Activated CD8-positive, alpha-beta memory T cell treated with anti-CD3 and anti-CD28 coated beads, Interleukin-2, amount 50 U/mL, for 24 hours (primary cell): ENCODE measurements at regions not wholly inside any gene's neighbourhood (a gene's known extent, or its start where the extent isn't known, plus 50 kb on each side); places are given as distances from the start of the nearest gene placed in this dataset.

Source experiments
- DNase-seq: peaks from one replicate; pipeline ENCODE4 v3.0.0-alpha.2; 2020; ENCODE audit errors: extremely low read depth

GRCh38 chr12:91586015-91586414, 403.4 kb upstream of the DCN start:
- no peak for DNase-seq

- no peak for DNase-seq
These were observed 400.2 kb upstream of the DCN start for GRCh38 chr12:91582811-91583210.

- no peak for DNase-seq
These were observed 397.1 kb upstream of the DCN start for GRCh38 chr12:91579516-91580263.

- DNase-seq, result no peak
These were observed 395.2 kb upstream of the DCN start for GRCh38 chr12:91577586-91578539.

- no peak for DNase-seq
These were observed 393.8 kb upstream of the DCN start for GRCh38 chr12:91576432-91576831.

DNA sequence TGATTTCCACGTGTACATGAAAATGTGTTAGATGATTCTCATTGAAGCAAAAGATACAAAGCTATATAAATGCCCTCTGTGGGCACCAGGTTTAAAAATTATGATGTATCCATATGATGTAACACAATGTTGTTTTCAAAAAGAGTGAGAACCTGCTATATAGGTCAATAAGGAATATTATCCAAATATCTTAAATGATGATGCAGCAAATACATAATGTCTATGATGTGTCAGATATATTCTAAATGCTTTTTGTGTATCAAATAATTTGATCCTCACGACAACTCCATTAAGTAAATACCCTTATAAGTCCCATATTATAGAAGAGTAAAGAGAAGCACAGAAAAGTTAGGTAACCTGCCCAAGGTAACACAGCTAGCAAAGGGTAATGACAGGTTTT, 393.0 kb upstream of the DCN start:
- no peak for DNase-seq

- no peak for DNase-seq
These were observed 392.4 kb upstream of the DCN start for GRCh38 chr12:91574975-91575374.

GRCh38 chr12:91574391-91574790, 391.8 kb upstream of the DCN start:
- DNase-seq, result no peak

GRCh38 chr12:91572869-91573268, 390.3 kb upstream of the DCN start:
- no peak for DNase-seq

DNA sequence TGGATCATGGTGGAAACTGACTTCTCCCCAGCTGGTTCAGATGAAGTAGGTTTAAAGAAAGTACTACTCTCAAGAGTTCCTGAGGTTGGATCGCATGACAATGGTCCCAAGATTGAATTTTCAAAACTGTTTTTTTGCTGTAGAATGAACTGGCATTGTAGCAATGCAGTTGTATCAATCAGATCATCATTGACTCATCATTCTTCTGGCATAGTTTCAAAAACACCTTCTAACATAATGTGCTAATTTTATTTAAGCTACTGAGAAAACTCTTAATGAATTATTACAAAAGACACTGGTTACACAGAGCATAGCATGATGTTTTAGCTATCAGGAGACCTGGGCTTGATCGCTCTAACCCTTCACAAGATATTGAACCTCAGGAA, 384.5 kb upstream of the DCN start:
- DNase-seq, result no peak

- no peak for DNase-seq
These were observed 383.9 kb upstream of the DCN start for GRCh38 chr12:91566328-91567099.

DNA sequence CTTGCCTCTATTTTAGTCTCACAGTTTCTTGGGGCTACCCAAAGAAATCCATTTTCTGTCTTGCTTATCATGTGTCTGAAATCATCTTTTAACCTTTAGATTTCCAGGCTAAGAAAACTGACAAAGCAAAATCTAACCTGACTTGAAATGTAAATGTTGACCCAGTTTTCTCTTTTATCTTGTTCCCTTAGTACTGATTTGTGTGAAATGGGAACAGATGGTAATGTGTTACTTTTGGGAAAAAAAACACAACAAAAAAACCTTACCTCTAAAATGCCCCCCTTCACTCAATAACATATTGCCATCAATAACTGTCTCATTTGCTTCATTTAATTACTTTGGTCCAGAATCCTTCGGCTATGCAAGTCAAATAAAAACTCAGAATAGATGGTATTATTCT, 383.2 kb upstream of the DCN start:
- DNase-seq, result no peak

DNA sequence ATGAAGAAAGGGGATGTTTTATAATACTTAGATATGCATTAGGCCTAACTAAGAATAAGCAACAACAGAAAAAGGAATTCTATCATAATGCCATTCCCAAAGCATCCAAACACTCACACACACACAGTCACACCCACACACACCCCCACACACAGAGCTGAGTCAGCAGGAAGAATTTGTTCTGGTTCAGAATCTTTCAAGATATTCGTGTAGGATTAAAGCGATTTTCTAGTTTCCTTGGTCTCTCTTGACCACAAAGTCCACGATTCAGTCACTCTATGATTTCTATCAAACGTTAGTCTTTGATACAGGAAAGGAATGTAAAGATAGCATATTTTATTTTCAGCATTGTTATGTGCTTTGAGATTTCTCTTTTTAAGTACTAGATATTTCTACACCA, 382.6 kb upstream of the DCN start:
- DNase-seq, result no peak

- no peak for DNase-seq
These were observed 380.6 kb upstream of the DCN start for GRCh38 chr12:91563011-91563765.

DNA sequence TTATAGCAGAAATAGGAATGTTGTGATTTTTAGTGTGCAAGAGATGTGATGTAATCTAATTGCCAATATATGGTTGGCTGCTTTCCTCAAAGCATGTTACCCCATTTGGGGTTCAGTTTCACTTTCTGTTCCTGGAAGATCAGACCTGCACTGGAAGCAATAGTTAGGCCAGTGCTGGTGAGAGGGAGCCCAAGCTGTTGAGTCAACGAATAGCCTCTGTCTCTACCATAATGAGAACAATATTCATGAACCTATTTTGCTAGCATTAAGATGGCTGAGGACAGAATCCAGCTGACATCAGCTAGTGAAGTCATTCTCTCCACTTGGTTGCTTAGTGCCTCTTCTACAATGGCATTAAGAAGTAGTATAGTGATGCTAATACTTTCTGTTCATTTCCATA, 379.9 kb upstream of the DCN start:
- no peak for DNase-seq

GRCh38 chr12:91561958-91562325, 379.3 kb upstream of the DCN start:
- DNase-seq, result no peak

GRCh38 chr12:91561301-91561957, 378.8 kb upstream of the DCN start:
- no peak for DNase-seq

GRCh38 chr12:91556909-91557308, 374.3 kb upstream of the DCN start:
- no peak for DNase-seq

DNA sequence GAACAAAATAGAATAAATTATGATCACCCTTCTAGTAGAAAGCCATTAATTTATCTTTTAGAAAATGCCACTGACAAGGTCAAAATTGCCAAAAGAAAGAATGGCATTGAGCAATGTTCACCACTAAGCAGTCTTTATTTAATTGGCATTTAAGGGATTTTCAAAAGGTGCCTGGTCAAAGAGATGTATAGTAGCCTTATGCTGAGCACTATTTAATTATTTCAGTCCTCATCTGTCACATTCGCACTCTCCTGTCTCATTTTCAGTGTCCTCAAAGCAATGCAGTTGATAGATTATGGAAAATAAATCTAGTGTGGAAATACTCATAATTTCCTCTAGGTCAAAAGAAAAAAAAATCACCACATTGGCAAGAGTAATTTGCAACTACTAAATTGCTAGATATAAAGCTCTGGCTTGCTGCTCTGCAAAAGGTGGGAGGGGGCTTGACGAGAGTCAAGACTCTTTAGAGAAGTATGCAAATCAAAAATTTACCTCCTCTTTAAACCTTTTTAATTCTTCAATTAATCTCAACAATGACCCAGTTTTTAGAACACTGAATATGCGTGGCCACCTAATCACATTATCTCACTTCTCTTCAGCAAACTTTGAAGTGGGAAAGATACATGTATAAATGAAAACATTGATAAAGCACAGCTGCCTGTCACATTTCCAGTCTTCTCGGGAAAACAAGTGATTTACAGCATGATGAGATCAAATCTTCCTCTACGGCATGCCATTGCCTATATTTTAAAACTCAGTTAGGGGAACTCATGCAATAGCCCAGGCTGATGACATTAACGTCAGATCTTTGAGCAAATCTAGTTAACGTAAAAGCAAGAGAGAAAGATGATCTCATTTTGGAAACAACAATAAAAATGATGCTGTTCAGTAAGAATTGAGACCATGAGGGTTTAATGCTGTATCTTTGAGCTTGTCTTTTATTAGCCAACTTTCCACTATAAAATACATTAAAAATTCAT, 373.1 kb upstream of the DCN start:
- no peak for DNase-seq

DNA sequence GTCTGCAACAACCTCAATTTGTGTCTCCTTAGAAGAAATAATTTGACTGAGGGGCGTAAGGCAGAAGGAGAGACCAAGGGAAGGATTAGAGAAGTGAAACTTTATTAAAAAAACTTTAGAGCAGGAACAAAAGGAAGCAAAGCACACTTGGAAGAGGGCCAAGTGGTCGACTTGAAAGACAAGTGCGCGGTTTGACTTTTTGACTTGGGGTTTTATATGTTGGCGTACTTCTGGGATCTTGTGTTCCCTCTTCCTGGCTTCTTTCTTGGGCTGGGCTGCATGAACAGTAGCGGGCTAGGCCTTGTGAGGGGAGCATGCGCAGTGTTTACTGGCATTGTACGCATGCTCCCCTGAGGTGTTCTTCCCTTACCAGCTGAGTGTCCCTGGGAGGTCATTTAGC, 369.3 kb upstream of the DCN start:
- DNase-seq, result no peak
